Fibroblast of lung (primary cell): ENCODE measurements at regions not wholly inside any gene's neighbourhood (a gene's known extent, or its start where the extent isn't known, plus 50 kb on each side); places are given as distances from the start of the nearest gene placed in this dataset.

Experiments used
- EZH2 ChIP-seq: IDR thresholded peaks from 2 replicates; pipeline ENCODE4 v1.5.1; 2012; ENCODE audit warnings: low read length, control low read depth, mild to moderate bottlenecking; ENCODE audit errors: missing control alignments
- TF ChIP-seq, protein P1 (sequence below), 2 donors: IDR thresholded peaks in 1 of 2; conservative IDR thresholded peaks in 1 of 2; 1 replicate in 1 of 2; 2 replicates in 1 of 2; pipeline ENCODE4 v1.5.1; 2011 to 2012; ENCODE audit warnings: low read length in 2 of 2, control low read depth in 1 of 2, inconsistent platforms in 1 of 2, low read depth in 1 of 2, mild to moderate bottlenecking in 1 of 2

DNA sequence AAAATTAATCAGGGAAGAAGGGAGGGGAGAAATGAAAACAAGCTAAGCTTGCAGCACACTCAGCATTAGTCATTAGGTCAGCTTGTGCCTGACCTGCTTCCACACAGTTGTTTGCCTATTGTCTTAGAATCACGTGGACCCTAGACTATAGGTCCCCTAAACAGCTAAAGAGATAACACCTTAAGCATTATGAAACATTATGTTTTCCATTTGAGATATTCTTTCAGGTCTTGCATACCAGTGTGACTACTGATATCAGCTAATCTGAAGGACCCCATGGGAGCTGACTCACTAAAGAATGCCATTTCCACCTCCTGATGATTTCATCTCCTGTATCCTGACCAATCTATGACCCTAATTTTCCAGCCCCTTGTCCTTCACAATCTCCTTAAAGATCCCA, 154.1 kb upstream of the FUT8 start:
- TF ChIP-seq, protein P1, sequence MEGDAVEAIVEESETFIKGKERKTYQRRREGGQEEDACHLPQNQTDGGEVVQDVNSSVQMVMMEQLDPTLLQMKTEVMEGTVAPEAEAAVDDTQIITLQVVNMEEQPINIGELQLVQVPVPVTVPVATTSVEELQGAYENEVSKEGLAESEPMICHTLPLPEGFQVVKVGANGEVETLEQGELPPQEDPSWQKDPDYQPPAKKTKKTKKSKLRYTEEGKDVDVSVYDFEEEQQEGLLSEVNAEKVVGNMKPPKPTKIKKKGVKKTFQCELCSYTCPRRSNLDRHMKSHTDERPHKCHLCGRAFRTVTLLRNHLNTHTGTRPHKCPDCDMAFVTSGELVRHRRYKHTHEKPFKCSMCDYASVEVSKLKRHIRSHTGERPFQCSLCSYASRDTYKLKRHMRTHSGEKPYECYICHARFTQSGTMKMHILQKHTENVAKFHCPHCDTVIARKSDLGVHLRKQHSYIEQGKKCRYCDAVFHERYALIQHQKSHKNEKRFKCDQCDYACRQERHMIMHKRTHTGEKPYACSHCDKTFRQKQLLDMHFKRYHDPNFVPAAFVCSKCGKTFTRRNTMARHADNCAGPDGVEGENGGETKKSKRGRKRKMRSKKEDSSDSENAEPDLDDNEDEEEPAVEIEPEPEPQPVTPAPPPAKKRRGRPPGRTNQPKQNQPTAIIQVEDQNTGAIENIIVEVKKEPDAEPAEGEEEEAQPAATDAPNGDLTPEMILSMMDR (conservative IDR thresholded peaks at IDR 0.05 in 1 of 2, IDR thresholded peaks at IDR 0.05 in 1 of 2; ENCODE audit: low read depth in 1 of 2, low read length in 2 of 2): no peak
- no peak for TF ChIP-seq EZH2
